Vagina (tissue), 2 donors: ENCODE measurements at regions not wholly inside any gene's neighbourhood (a gene's known extent, or its start where the extent isn't known, plus 50 kb on each side); places are given as distances from the start of the nearest gene placed in this dataset.

Experiments
- DNase-seq, 2 donors: peaks; one replicate each; pipeline ENCODE4 v3.0.0-alpha.2; 2017; ENCODE audit errors: extremely low spot score in 2 of 2
- H3K27ac ChIP-seq: fragments of 200-600 bp; sonication (generic); one replicate; pipeline ENCODE4 v1.5.1; 2019
- H3K27me3 ChIP-seq: fragments of 200-600 bp; sonication (generic); one replicate; pipeline ENCODE4 v1.5.1; 2019
- H3K36me3 ChIP-seq, 2 donors: fragments of 200-600 bp; sonication (generic); one replicate each; pipeline ENCODE4 v1.5.1; 2017 to 2019
- H3K4me1 ChIP-seq: fragments of 200-600 bp; sonication (generic); one replicate; pipeline ENCODE4 v1.5.1; 2019
- H3K4me3 ChIP-seq, 2 donors: fragments of 200-600 bp; sonication (generic); 1 replicate in 1 of 2; 2 replicates in 1 of 2; pipeline ENCODE4 v1.5.1; 2016 to 2019
- H3K9me3 ChIP-seq: fragments of 200-600 bp; sonication (generic); one replicate; pipeline ENCODE4 v1.5.1; 2019
- CTCF ChIP-seq, 3 experiments: fragments of 450-650 bp in 2 of 3; fragments of 200-600 bp in 1 of 3; sonication (generic) in 1 of 3; IDR thresholded peaks; one replicate each; pipeline ENCODE4 v1.5.1; 2017 to 2019; ENCODE audit warnings: antibody characterized with exemption in 3 of 3, mild to moderate bottlenecking in 2 of 3, moderate library complexity in 2 of 3
- POLR2A ChIP-seq, 2 donors: fragments of 450-650 bp; IDR thresholded peaks; one replicate each; pipeline ENCODE4 v1.6.1; 2017; ENCODE audit warnings: antibody characterized with exemption in 2 of 2, mild to moderate bottlenecking in 2 of 2, moderate library complexity in 2 of 2
- POLR2AphosphoS5 ChIP-seq, 2 donors: sonication (generic); formaldehyde crosslinking; IDR thresholded peaks; one replicate each; pipeline ENCODE4 v1.9.0; 2017; ENCODE audit warnings: antibody characterized with exemption in 2 of 2, mild to moderate bottlenecking in 2 of 2, low read depth in 1 of 2; ENCODE audit not compliant: insufficient read depth in 1 of 2
- intact Hi-C: fragments of 100-400 bp; cut with DNase I; formaldehyde crosslinking; loops from one replicate; pipeline ENCODE4 v1.15.1; 2023

- H3K4me3 ChIP-seq: no peak overlapping the region
- intact Hi-C loops: no loop called here
- no peaks in the 10 kb centered on the region for H3K9me3 ChIP-seq
- TF ChIP-seq POLR2A (IDR thresholded peaks at IDR 0.05) (no peak), CTCF (IDR thresholded peaks at IDR 0.05) (no peak), POLR2AphosphoS5 (IDR thresholded peaks at IDR 0.05; ENCODE audit: insufficient read depth in 1 of 2, low read depth in 1 of 2) (no peak)
- H3K27ac ChIP-seq: no peak overlapping the region
- no peak for DNase-seq
- no peaks in the 10 kb centered on the region for H3K27me3 ChIP-seq
- no peaks in the 10 kb centered on the region for H3K4me1 ChIP-seq
- H3K36me3 ChIP-seq: no peaks in the 10 kb centered on the region
Observed at GRCh38 chr7:106982415-106982814, 62.1 kb upstream of the PRKAR2B start.

GRCh38 chr7:106984034-106984433 is 60.5 kb upstream of the PRKAR2B start:
- DNase-seq: no peak
- H3K4me3 ChIP-seq: no peak overlapping the region
- intact Hi-C loops: no loop called here
- no peaks in the 10 kb centered on the region for H3K4me1 ChIP-seq
- no peaks in the 10 kb centered on the region for H3K27me3 ChIP-seq
- no peak overlapping the region for H3K27ac ChIP-seq
- no peaks in the 10 kb centered on the region for H3K9me3 ChIP-seq
- H3K36me3 ChIP-seq: no peaks in the 10 kb centered on the region
- TF ChIP-seq POLR2AphosphoS5 (IDR thresholded peaks at IDR 0.05; ENCODE audit: insufficient read depth in 1 of 2, low read depth in 1 of 2) (no peak), POLR2A (IDR thresholded peaks at IDR 0.05) (no peak), CTCF (IDR thresholded peaks at IDR 0.05) (no peak)

- Histone ChIP-seq H3K4me1 (no peaks in the 10 kb centered on the region), H3K4me3 (no peak overlapping the region), H3K36me3 (no peaks in the 10 kb centered on the region), H3K27me3 (no peaks in the 10 kb centered on the region), H3K9me3 (no peaks in the 10 kb centered on the region), H3K27ac (no peak overlapping the region)
- TF ChIP-seq CTCF (IDR thresholded peaks at IDR 0.05): no peak
- TF ChIP-seq POLR2A (IDR thresholded peaks at IDR 0.05): no peak
- TF ChIP-seq POLR2AphosphoS5 (IDR thresholded peaks at IDR 0.05; ENCODE audit: insufficient read depth in 1 of 2, low read depth in 1 of 2): no peak
- DNase-seq: no peak
- intact Hi-C loops: no loop called here
Observed at GRCh38 chr7:106986450-106986977, 58.0 kb upstream of the PRKAR2B start.

- Histone ChIP-seq H3K4me3 (no peak overlapping the region), H3K9me3 (no peaks in the 10 kb centered on the region), H3K36me3 (no peaks in the 10 kb centered on the region), H3K27me3 (no peaks in the 10 kb centered on the region), H3K27ac (no peak overlapping the region), H3K4me1 (no peaks in the 10 kb centered on the region)
- TF ChIP-seq CTCF (IDR thresholded peaks at IDR 0.05) (no peak), POLR2AphosphoS5 (IDR thresholded peaks at IDR 0.05; ENCODE audit: insufficient read depth in 1 of 2, low read depth in 1 of 2) (no peak), POLR2A (IDR thresholded peaks at IDR 0.05) (no peak)
- DNase-seq: no peak
- intact Hi-C loops: no loop called here
Observed at GRCh38 chr7:106987777-106988176, 56.7 kb upstream of the PRKAR2B start.

- TF ChIP-seq CTCF (IDR thresholded peaks at IDR 0.05) (no peak), POLR2A (IDR thresholded peaks at IDR 0.05) (no peak), POLR2AphosphoS5 (IDR thresholded peaks at IDR 0.05; ENCODE audit: insufficient read depth in 1 of 2, low read depth in 1 of 2) (no peak)
- no peaks in the 10 kb centered on the region for H3K27me3 ChIP-seq
- no peak overlapping the region for H3K4me3 ChIP-seq
- H3K9me3 ChIP-seq: no peaks in the 10 kb centered on the region
- intact Hi-C loops: no loop called here
- H3K36me3 ChIP-seq: no peaks in the 10 kb centered on the region
- H3K4me1 ChIP-seq: no peaks in the 10 kb centered on the region
- DNase-seq: no peak
- no peak overlapping the region for H3K27ac ChIP-seq
Observed at GRCh38 chr7:106992511-106992910, 52.0 kb upstream of the PRKAR2B start.
